BJ (cell line): ENCODE measurements at regions not wholly inside any gene's neighbourhood (a gene's known extent, or its start where the extent isn't known, plus 50 kb on each side); places are given as distances from the start of the nearest gene placed in this dataset.

ENCODE experiments used
- CTCF ChIA-PET: fragments of 350-600 bp; formaldehyde crosslinking; extraction: SDS; loops from one replicate; lab custom pipeline; 2021; ENCODE audit warnings: antibody characterized with exemption, inconsistent platforms; lab: Yijun Ruan, JAX
- POLR2A ChIA-PET: fragments of 300-600 bp; sonication (Branson Sonifier 250); formaldehyde crosslinking; extraction: SDS; loops from one replicate; lab custom pipeline; 2021; ENCODE audit warnings: antibody characterized with exemption; lab: Charles Lee
- DNase-seq: peaks from one replicate; pipeline ENCODE4 v3.0.0-alpha.2; 2011; ENCODE audit warnings: low read depth
- H3K27me3 ChIP-seq: 2 replicates; pipeline ENCODE4 v1.6.0; 2011; ENCODE audit warnings: low read length; ENCODE audit not compliant: control insufficient read depth, insufficient read depth
- H3K36me3 ChIP-seq: 2 replicates; pipeline ENCODE4 v1.5.1; 2011; ENCODE audit warnings: low read length; ENCODE audit not compliant: control insufficient read depth, insufficient read depth
- H3K4me3 ChIP-seq: 2 replicates; pipeline ENCODE4 v1.5.1; 2011; ENCODE audit warnings: low read depth, mild to moderate bottlenecking, control low read depth, low read length
- TF ChIP-seq, protein P1 (sequence below): IDR thresholded peaks from 2 replicates; pipeline ENCODE4 v1.5.1; 2011; ENCODE audit warnings: low read depth, mild to moderate bottlenecking, control low read depth, inconsistent platforms, low read length, moderate library complexity; ENCODE audit not compliant: insufficient read depth

GRCh38 chr5:63217422-63217821 lies 638.8 kb downstream of the LRRC70 start:
- H3K4me3 ChIP-seq: no peak overlapping the region
- no peaks in the 10 kb centered on the region for H3K36me3 ChIP-seq
- CTCF ChIA-PET: interaction anchor here (1.1 kb wide), 1 partner anchor 10 kb away, joined by 3 read pairs; no protein-coding TSS in a partner anchor
- H3K27me3 ChIP-seq: no peaks in the 10 kb centered on the region
- no peak for DNase-seq
- TF ChIP-seq, protein P1, sequence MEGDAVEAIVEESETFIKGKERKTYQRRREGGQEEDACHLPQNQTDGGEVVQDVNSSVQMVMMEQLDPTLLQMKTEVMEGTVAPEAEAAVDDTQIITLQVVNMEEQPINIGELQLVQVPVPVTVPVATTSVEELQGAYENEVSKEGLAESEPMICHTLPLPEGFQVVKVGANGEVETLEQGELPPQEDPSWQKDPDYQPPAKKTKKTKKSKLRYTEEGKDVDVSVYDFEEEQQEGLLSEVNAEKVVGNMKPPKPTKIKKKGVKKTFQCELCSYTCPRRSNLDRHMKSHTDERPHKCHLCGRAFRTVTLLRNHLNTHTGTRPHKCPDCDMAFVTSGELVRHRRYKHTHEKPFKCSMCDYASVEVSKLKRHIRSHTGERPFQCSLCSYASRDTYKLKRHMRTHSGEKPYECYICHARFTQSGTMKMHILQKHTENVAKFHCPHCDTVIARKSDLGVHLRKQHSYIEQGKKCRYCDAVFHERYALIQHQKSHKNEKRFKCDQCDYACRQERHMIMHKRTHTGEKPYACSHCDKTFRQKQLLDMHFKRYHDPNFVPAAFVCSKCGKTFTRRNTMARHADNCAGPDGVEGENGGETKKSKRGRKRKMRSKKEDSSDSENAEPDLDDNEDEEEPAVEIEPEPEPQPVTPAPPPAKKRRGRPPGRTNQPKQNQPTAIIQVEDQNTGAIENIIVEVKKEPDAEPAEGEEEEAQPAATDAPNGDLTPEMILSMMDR: no peak
- POLR2A ChIA-PET: no interaction called here

- ChIA-PET POLR2A (no interaction called here), CTCF (no interaction called here)
- H3K36me3 ChIP-seq: no peaks in the 10 kb centered on the region
- DNase-seq: no peak
- no peaks in the 10 kb centered on the region for H3K27me3 ChIP-seq
- TF ChIP-seq, protein P1: no peak
- no peak overlapping the region for H3K4me3 ChIP-seq
These were observed 634.6 kb downstream of the LRRC70 start for GRCh38 chr5:63213256-63213655.

- no peaks in the 10 kb centered on the region for H3K27me3 ChIP-seq
- TF ChIP-seq, protein P1: no peak
- H3K36me3 ChIP-seq: no peaks in the 10 kb centered on the region
- ChIA-PET CTCF (no interaction called here), POLR2A (no interaction called here)
- no peak for DNase-seq
- H3K4me3 ChIP-seq: no peak overlapping the region
These were observed 633.0 kb downstream of the LRRC70 start for GRCh38 chr5:63211448-63212132.

DNA sequence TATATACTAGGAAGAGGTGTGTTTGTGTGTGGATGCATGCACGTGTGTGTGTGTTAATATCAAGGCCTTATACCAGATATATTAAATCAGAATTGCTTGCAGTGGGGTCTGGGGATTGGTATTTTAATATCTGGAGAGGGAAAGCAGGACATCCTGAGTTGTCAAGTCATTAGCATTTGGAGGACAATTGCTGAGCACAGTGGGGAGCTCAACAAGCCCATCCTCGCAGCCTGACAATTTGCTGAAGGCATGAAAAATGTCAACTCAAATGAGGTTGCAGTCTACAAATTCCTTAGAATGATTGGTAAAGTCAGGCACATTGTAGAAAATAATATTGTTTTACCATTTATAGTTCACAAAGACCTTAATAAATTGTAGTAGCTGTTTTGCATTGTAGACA lies 627.4 kb downstream of the LRRC70 start:
- no peaks in the 10 kb centered on the region for H3K27me3 ChIP-seq
- CTCF ChIA-PET: no interaction called here
- H3K36me3 ChIP-seq: no peaks in the 10 kb centered on the region
- POLR2A ChIA-PET: no interaction called here
- no peak for DNase-seq
- no peak overlapping the region for H3K4me3 ChIP-seq
- TF ChIP-seq, protein P1: no peak

DNA sequence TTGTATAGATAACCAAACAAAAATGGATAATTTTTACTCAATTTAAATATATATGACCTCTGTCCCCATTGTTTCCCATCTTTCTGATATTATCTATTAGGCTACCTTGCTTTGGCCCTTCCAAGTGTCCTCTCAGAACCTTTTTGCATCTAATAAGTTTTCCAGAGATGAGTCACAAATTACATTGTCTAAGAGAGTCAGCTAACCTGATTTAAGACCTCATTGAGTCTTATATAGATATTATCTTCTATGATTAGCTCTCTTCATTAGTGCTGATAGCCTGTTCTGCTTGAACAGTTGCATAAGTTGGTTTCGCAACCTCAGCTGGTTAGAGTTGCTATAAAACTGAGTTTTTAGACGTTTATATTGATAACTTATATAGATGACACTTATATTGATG lies 623.1 kb downstream of the LRRC70 start:
- H3K36me3 ChIP-seq: no peaks in the 10 kb centered on the region
- no peak overlapping the region for H3K4me3 ChIP-seq
- POLR2A ChIA-PET: no interaction called here
- no peak for DNase-seq
- TF ChIP-seq, protein P1: no peak
- CTCF ChIA-PET: no interaction called here
- H3K27me3 ChIP-seq: no peaks in the 10 kb centered on the region
